HepG2 (cell line): ENCODE measurements at regions not wholly inside any gene's neighbourhood (a gene's known extent, or its start where the extent isn't known, plus 50 kb on each side); places are given as distances from the start of the nearest gene placed in this dataset.

Experiments
- BHLHE40 ChIP-seq: IDR thresholded peaks from 2 replicates; pipeline ENCODE4 v1.6.1; 2011; ENCODE audit warnings: low read length, improper control_type of control experiment
- CTCF ChIP-seq: sonication (generic); formaldehyde crosslinking; IDR thresholded peaks from 2 replicates; pipeline ENCODE4 v1.5.0; 2020; ENCODE audit warnings: mild to moderate bottlenecking, missing genetic modification reagents, moderate library complexity
- DZIP1 ChIP-seq: sonication (generic); formaldehyde crosslinking; IDR thresholded peaks from 2 replicates; pipeline ENCODE4 v1.5.0; 2020; ENCODE audit warnings: mild to moderate bottlenecking, missing genetic modification reagents
- FOXK2 ChIP-seq: fragments of 450-650 bp; IDR thresholded peaks from 2 replicates; pipeline ENCODE4 v1.6.1; 2016
- HDAC2 ChIP-seq: sonication (generic); formaldehyde crosslinking; IDR thresholded peaks from 2 replicates; pipeline ENCODE4 v1.4.0; 2020; ENCODE audit warnings: missing genetic modification reagents
- PHF8 ChIP-seq: sonication (generic); formaldehyde crosslinking; IDR thresholded peaks from 2 replicates; pipeline ENCODE4 v1.5.0; 2020; ENCODE audit warnings: missing genetic modification reagents
- POLR2A ChIP-seq, 2 experiments: IDR thresholded peaks; 2 replicates each; pipeline ENCODE4 v1.6.1; 2011; ENCODE audit warnings: low read depth in 2 of 2, low read length in 2 of 2, mild to moderate bottlenecking in 1 of 2, moderate library complexity in 1 of 2; ENCODE audit not compliant: insufficient read depth in 1 of 2
- RELA ChIP-seq: sonication (generic); formaldehyde crosslinking; IDR thresholded peaks from 2 replicates; pipeline ENCODE4 v1.4.0; 2020; ENCODE audit warnings: missing genetic modification reagents
- TIGD3 ChIP-seq: sonication (generic); formaldehyde crosslinking; IDR thresholded peaks from 2 replicates; pipeline ENCODE4 v1.5.1; 2020; ENCODE audit warnings: mild to moderate bottlenecking, missing genetic modification reagents, borderline replicate concordance
- ZBTB3 ChIP-seq: sonication (generic); formaldehyde crosslinking; IDR thresholded peaks from 2 replicates; pipeline ENCODE4 v1.4.0; 2020; ENCODE audit warnings: low read depth, mild to moderate bottlenecking, moderate library complexity, missing genetic modification reagents, borderline replicate concordance
- ZNF687 ChIP-seq: sonication (generic); formaldehyde crosslinking; IDR thresholded peaks from 2 replicates; pipeline ENCODE4 v1.5.1; 2020; ENCODE audit warnings: mild to moderate bottlenecking, missing genetic modification reagents, moderate library complexity
- ZNF704 ChIP-seq: sonication (generic); formaldehyde crosslinking; IDR thresholded peaks from 2 replicates; pipeline ENCODE4 v1.8.1; 2023; ENCODE audit warnings: mild to moderate bottlenecking, inconsistent platforms, moderate library complexity, missing genetic modification reagents, borderline replicate concordance
- ZNF781 ChIP-seq: sonication (generic); formaldehyde crosslinking; IDR thresholded peaks from 2 replicates; pipeline ENCODE4 v1.5.1; 2020; ENCODE audit warnings: borderline replicate concordance, mild to moderate bottlenecking, missing genetic modification reagents; ENCODE audit errors: not compliant biosample characterization

- TF ChIP-seq PHF8 (CRISPR knock-in tag) = no peak
- TF ChIP-seq BHLHE40 = no peak
- no peak for TF ChIP-seq TIGD3 (CRISPR knock-in tag)
- no peak for TF ChIP-seq ZNF781 (CRISPR knock-in tag)
- TF ChIP-seq CTCF (CRISPR knock-in tag) = 0 out of 2 replicates have a peak, but pooled peaks have one; percentile 11
- no peak for TF ChIP-seq HDAC2 (CRISPR knock-in tag)
- TF ChIP-seq POLR2A (IDR thresholded peaks at IDR 0.05; ENCODE audit: insufficient read depth in 1 of 2, low read depth in 2 of 2, low read length in 2 of 2) = no peak
- TF ChIP-seq DZIP1 (CRISPR knock-in tag) = no peak
- TF ChIP-seq ZBTB3 = no peak
- TF ChIP-seq ZNF687 (CRISPR knock-in tag) = no peak
- TF ChIP-seq FOXK2 = no peak
- TF ChIP-seq ZNF704 = no peak
- no peak for TF ChIP-seq RELA (CRISPR knock-in tag)
These were observed 369.1 kb upstream of the MARCKS start for GRCh38 chr6:113488061-113488460.
